ENCODE measurements at regions not wholly inside any gene's neighbourhood (a gene's known extent, or its start where the extent isn't known, plus 50 kb on each side); places are given as distances from the start of the nearest gene placed in this dataset.
"Not testable (repeated sequence)": the region's sequence is repeated elsewhere in the genome, so short reads cannot be mapped to it uniquely, and the experiment has no call there.

DNA sequence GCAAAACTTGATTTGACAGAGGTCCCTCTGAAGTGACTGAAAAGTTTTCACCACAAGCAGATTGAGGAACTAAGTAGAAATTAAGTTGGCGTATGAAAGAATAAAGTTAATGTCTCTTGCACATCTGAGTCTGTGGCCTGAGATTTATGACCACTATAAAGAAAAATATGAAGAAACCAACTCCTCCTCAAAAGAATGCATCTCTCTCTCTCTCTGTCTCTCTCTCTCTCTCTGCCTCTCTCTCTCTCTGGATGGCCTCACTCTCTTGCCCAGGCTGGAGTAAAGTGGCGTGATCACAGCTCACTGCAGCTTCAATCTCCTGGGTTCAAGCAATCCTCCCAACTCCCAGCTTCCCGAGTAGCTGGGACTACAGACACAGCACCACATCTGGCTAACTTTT lies 55.2 kb downstream of the RPL22L1 start:
- no peaks in the 10 kb centered on the region for H3K36me3 ChIP-seq (replicated peaks; ENCODE audit: control insufficient read depth, insufficient read depth, low read length)
- peaks cover 4% of the 10 kb centered on the region; the same call in 1 of the 2 replicates for H3K27me3 ChIP-seq (ENCODE audit: control insufficient read depth, insufficient read depth, low read length)
- H3K4me3 ChIP-seq (ENCODE audit: insufficient read depth, low read depth, low read length): no peak overlapping the region
- DNase-seq: no peak

DNA sequence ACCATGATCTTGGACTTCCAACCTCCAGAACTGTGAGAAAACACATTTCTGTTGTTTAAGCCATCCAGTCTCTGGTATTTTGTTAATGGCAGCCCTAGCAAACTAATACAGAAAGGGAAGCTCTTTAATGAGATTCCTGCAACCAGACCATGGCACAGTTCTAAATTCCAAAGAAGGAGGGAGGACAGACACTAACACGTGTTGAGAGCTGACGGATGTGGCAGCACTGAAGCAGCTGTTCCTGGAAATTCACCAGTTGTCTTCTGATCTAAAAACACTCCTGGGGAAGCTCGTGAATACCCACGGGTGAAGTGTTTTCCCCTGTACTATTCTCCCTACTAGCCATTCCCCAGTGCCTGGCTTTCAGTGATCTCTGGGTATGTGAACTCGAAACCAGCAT lies 56.7 kb downstream of the RPL22L1 start:
- Histone ChIP-seq H3K27me3 (ENCODE audit: control insufficient read depth, insufficient read depth, low read length) (peaks cover 4% of the 10 kb centered on the region; the same call in 1 of the 2 replicates), H3K4me3 (ENCODE audit: insufficient read depth, low read depth, low read length) (no peak overlapping the region), H3K36me3 (replicated peaks; ENCODE audit: control insufficient read depth, insufficient read depth, low read length) (no peaks in the 10 kb centered on the region)
- no peak for DNase-seq

DNA sequence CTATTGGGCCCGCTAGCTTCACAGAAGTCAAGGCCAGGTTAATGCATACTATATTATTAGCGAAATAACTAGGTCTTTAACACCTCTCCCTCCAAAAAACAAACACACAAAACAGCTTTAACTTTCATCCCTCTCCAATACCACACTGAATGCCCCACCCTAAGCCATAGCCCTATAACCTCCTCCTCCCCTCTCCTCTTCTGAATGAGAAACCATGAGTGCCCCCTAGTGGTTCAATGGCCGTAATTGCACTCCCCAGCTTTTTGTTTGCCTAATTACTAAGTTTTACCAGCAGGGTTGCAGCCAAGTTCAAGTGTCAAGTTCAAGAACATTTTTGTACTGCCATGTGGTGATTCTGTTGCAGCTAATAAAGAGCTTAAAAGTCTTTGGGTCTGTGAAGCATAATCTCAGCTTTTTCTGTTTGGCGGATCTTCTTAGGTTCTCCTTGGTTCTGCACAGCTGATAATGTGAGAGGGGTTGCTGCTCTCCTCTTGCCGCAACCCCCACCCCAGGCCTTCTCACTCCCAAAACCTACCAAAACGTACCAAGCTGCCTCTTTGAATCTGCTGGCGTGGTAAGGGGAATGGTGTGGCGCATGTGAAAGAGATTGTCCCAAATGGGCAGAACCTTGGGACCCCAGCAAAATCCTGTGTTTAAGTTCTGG lies 57.9 kb downstream of the RPL22L1 start:
- peak; percentile 64 for DNase-seq
- Histone ChIP-seq H3K27me3 (ENCODE audit: control insufficient read depth, insufficient read depth, low read length) (peaks cover 4% of the 10 kb centered on the region; the same call in 1 of the 2 replicates), H3K36me3 (replicated peaks; ENCODE audit: control insufficient read depth, insufficient read depth, low read length) (no peaks in the 10 kb centered on the region), H3K4me3 (ENCODE audit: insufficient read depth, low read depth, low read length) (no peak overlapping the region)

DNA sequence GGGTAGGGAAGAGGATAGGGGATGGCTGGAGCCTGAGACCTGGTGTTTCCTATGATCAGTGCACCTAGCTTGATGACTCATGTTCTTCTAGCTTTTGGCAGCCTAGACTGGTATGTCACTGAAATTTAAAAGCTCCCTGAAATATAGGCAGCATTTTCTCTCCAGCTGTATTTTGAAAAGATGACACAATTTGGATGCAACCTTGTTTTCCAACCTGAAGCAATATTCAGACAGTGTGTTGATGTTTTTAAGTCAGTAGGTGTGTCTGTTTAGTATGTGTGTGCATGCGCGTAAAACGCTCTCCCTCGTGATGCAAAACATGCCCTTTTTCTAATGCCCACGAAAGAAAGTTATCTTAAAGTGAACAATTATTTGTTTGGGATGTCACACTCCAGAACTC lies 58.5 kb downstream of the RPL22L1 start:
- DNase-seq: no peak

DNA sequence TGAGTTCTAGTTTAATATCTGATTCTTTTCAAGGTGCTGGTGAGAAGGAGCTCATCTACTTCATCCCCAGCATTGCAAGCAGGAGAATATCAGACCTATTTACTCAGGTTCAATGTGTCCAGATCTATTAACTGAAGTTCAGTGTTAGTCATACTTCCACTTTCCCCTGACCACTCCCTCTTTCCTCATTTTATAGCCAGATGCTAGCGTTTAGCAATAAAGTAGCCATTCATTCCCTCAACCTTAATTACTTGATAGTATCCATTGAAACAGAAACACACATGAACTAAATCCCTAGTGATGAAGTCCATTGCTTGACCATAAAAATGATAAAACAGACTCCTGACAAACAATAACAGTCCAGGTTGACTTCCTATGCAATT lies 60.0 kb downstream of the RPL22L1 start:
- H3K27me3 ChIP-seq (ENCODE audit: control insufficient read depth, insufficient read depth, low read length): peaks cover 4% of the 10 kb centered on the region; the same call in 1 of the 2 replicates
- no peaks in the 10 kb centered on the region for H3K36me3 ChIP-seq (replicated peaks; ENCODE audit: control insufficient read depth, insufficient read depth, low read length)
- no peak for DNase-seq
- H3K4me3 ChIP-seq (ENCODE audit: insufficient read depth, low read depth, low read length): no peak overlapping the region

More for the DNA sequence above, 58.5 kb downstream of the RPL22L1 start:
- Histone ChIP-seq H3K36me3 (replicated peaks; ENCODE audit: control insufficient read depth, insufficient read depth, low read length) (no peaks in the 10 kb centered on the region), H3K4me3 (ENCODE audit: insufficient read depth, low read depth, low read length) (no peak overlapping the region), H3K27me3 (ENCODE audit: control insufficient read depth, insufficient read depth, low read length) (peaks cover 4% of the 10 kb centered on the region; the same call in 1 of the 2 replicates)

DNA sequence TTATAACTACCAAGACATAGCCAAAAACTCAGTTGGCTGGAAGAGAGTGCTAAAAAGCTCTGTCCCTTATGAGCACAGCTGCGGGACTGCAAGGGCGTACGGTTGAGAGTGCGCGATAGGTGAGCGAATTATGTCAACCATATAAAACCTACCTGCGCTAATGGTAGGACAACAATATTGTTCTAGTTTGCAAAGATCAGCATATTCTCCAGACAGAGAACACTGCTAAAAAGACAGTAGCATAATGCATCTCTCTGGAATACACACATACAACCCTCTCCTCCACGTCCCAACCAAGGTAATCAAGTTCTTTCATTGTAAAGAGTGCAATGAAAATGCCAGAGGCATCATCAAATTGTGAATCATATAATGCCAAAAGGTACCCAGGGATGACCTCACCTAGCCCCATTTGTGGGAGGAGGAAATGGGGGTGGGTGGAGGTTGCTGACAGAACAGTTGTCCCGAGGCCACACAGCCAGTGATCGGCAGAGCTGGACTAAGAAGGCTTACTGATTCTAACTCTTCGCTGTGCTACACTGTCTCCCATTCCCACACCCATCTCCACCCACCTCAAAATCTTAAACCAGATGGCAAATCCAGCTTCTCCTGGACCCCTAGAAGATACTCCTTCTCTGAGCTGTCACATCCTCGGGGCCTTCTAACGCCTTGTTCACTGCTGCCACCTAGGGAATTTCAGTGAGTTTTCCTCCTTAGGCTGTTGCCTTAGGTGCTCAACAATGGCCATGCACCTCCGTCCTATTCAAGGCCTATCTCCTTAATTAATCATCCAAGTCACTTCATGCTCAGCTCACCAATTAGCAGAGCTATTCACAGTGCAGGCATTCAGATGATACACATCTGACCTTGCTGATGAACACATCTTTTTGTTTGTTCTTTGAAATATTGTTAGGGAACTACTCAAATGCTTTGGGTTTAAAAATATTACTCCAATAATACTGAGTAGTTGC lies 60.7 kb downstream of the RPL22L1 start:
- Histone ChIP-seq H3K27me3 (ENCODE audit: control insufficient read depth, insufficient read depth, low read length) (peaks cover 1% of the 10 kb centered on the region; the same call in 1 of the 2 replicates), H3K36me3 (replicated peaks; ENCODE audit: control insufficient read depth, insufficient read depth, low read length) (no peaks in the 10 kb centered on the region), H3K4me3 (ENCODE audit: insufficient read depth, low read depth, low read length) (no peak overlapping the region)
- peak; percentile 19 for DNase-seq

DNA sequence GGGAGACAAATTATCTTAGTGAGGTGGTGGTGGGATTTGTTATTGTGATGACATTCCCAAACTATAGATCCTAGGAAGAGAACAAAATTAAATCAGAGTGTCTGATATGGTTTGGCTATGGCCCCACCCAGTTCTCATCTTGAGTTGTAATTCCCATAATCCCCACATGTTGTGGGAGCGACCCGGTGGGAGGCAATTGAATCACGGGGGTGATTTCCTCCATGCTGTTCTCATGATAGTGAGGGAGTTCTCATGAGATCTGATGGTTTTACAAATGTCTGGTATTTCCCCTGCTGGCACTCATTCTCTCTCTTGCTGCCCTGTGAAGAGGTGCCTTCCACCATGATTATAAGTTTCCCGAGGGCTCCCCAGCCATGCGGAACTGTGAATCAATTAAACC lies 62.0 kb downstream of the RPL22L1 start:
- Histone ChIP-seq H3K36me3 (replicated peaks; ENCODE audit: control insufficient read depth, insufficient read depth, low read length) (no peaks in the 10 kb centered on the region), H3K4me3 (ENCODE audit: insufficient read depth, low read depth, low read length) (no peak overlapping the region)
- no peak for DNase-seq

DNA sequence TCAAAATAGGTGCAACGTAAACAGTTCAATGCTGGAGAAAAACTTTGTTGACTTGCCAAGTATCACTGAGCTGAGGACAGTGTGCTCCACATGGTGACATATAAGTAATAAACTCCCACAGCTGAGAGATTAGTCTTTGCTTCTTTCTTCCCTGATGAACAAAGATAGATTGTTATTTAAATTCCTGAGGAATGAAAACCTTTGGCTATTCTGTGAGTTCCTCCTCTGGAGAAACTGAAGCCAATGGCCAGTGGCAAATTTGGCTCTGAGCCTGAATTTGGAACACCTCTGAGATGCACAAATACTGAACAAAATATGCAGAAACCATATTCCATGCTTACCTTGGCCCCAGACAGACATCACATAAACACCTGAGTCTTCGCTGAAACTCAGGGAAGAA lies 63.3 kb downstream of the RPL22L1 start:
- no peak for DNase-seq
- no peak overlapping the region for H3K4me3 ChIP-seq (ENCODE audit: insufficient read depth, low read depth, low read length)
- H3K36me3 ChIP-seq (replicated peaks; ENCODE audit: control insufficient read depth, insufficient read depth, low read length): no peaks in the 10 kb centered on the region
- no peaks in the 10 kb centered on the region for H3K27me3 ChIP-seq (ENCODE audit: control insufficient read depth, insufficient read depth, low read length)

More for the DNA sequence above, 62.0 kb downstream of the RPL22L1 start:
- H3K27me3 ChIP-seq (ENCODE audit: control insufficient read depth, insufficient read depth, low read length): no peaks in the 10 kb centered on the region

DNA sequence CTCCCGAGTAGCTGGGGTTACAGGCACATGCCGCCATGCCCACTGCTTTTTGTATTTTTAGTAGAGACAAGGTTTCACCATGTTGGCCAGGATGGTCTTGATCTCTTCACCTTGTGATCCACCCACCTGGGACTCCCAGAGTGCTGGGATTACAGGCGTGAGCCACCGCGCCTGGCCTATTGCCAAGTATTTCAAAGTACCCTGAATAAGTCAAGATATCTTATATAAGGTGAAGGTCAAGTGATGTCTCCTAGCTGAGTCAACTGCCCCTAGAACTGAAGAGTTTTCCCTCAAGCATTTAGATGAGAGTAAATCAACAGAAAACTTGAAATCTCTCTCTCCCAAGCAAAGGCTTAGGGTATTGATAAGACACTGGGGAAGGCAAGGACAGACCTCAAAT lies 63.9 kb downstream of the RPL22L1 start:
- Histone ChIP-seq H3K27me3 (ENCODE audit: control insufficient read depth, insufficient read depth, low read length) (no peaks in the 10 kb centered on the region), H3K4me3 (ENCODE audit: insufficient read depth, low read depth, low read length) (no peak overlapping the region), H3K36me3 (replicated peaks; ENCODE audit: control insufficient read depth, insufficient read depth, low read length) (no peaks in the 10 kb centered on the region)
- no peak for DNase-seq

DNA sequence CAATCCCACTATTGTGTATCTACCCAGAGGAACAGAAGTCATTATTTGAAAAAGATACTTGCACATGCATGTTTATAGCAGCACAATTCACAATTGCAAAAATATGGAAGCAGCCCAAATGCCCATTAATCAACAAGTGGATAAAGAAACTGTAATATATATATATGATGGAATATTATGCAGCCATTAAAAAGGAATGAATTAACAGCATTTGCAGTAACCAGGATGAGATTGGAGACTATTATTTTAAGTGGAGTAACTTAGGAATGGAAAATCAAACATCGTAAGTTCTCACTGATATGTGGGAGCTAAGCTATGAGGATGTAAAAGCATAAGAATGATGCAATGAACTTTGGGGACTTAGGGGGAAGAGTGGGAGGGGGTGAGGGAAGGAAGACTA lies 64.7 kb downstream of the RPL22L1 start:
- not testable (repeated sequence) for DNase-seq; H3K36me3 ChIP-seq (replicated peaks; ENCODE audit: control insufficient read depth, insufficient read depth, low read length); H3K4me3 ChIP-seq (ENCODE audit: insufficient read depth, low read depth, low read length); H3K27me3 ChIP-seq (ENCODE audit: control insufficient read depth, insufficient read depth, low read length)

DNA sequence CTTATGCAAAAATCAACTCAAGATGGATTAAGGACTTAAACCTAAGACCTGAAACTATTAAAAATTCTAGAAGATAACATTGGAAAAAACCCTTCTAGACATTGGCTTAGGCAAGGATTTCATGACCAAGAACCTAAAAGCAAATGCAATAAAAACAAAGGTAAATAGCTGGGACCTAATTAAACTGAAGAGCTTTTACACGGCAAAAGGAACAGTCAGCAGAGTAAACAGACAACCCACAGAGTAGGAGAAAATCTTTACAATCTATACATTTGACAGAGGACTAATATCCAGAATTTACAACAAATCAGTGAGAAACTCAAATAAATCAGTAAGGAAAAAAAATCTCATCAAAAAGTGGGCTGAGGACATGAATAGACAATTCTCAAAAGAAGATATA lies 65.4 kb downstream of the RPL22L1 start:
- DNase-seq; H3K36me3 ChIP-seq (replicated peaks; ENCODE audit: control insufficient read depth, insufficient read depth, low read length); H3K4me3 ChIP-seq (ENCODE audit: insufficient read depth, low read depth, low read length); H3K27me3 ChIP-seq (ENCODE audit: control insufficient read depth, insufficient read depth, low read length): not testable (repeated sequence)

DNA sequence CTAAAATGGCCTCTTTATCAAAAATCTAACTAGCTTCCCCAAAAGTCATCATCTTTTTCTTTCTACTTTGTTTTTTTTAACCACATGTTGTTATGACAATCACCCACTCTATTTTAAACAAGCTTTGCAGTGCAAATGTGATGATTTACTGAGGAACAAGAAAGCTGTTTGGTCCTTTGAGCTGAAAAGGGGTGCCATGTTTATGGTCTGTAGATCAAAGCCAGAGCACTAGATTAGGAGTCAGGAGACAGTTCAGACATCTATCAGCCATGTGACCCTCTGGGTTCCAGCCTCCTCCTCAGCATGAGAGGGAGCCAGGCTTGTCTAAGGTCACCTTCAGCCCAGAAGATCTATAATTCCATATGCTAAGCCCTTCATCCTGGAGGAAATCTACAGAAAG lies 65.9 kb downstream of the RPL22L1 start:
- Histone ChIP-seq H3K27me3 (ENCODE audit: control insufficient read depth, insufficient read depth, low read length) (no peaks in the 10 kb centered on the region), H3K36me3 (replicated peaks; ENCODE audit: control insufficient read depth, insufficient read depth, low read length) (no peaks in the 10 kb centered on the region), H3K4me3 (ENCODE audit: insufficient read depth, low read depth, low read length) (no peak overlapping the region)
- DNase-seq: no peak

DNA sequence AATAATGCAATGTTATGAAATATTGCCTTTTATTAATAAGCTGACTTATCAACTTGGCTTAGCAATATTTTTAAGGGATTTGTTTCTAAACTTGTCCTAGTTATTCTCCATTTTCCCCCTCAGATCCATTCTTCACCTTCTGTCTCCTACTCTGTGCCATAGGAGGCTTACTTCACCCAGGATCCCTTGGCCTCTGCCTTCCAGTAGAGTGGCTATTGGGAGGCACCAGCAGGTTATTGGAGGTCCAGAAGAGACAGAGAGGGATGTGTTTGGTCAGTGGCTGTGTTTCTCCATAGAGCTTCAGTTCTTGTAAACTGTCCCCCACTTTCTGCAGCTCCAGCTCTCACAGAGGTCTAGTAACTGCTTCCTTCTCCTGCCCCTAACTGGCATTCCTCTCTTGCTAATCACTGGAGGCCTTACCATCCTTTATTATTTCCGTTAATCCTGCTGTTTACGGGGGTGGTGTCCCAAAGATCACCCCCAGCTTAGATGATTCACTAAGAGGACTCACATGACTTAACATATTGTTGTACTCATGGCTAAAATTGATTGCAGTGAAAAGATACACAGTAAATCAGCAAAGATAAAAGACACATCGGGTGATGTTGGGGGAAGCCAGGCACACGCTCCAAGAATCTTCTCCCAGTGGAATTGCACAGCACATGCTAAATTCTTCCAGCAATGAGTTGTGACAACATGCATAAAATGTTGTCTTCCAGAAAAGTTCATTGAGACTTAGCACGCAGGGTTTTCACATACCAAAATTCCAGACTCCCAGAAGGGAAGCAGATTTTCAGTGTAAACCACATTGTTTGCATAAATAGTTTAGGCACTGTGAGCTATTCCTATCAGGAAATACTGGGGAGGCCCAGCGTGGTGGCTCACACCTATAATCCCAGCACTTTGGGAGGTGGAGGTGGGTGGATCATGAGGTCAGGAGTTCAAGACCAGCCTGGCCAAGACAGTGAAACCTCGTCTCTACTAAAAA lies 67.5 kb downstream of the RPL22L1 start:
- no peaks in the 10 kb centered on the region for H3K27me3 ChIP-seq (ENCODE audit: control insufficient read depth, insufficient read depth, low read length)
- DNase-seq: no peak
- H3K4me3 ChIP-seq (ENCODE audit: insufficient read depth, low read depth, low read length): no peak overlapping the region
- H3K36me3 ChIP-seq (replicated peaks; ENCODE audit: control insufficient read depth, insufficient read depth, low read length): no peaks in the 10 kb centered on the region

DNA sequence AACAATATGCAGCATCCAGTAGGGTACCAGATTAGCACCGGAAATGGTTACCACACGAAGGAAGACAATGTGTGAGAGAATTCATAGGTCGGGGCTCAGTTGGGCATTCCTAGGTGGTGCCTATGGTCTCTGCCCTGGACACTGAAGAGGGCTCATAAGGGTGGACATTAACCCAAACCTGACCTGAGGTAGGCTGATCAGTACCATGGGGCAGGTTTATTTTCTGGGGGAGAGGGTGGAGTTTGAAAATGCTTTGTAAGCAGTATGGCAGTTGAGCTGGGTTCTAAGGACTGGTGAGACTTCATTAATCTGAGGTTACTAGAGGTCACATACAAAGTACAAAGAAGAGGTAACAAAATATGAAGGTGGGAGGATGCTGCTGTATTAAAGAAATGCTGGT lies 68.4 kb downstream of the RPL22L1 start:
- H3K27me3 ChIP-seq (ENCODE audit: control insufficient read depth, insufficient read depth, low read length): no peaks in the 10 kb centered on the region
- H3K36me3 ChIP-seq (replicated peaks; ENCODE audit: control insufficient read depth, insufficient read depth, low read length): no peaks in the 10 kb centered on the region
- DNase-seq: no peak
- H3K4me3 ChIP-seq (ENCODE audit: insufficient read depth, low read depth, low read length): no peak overlapping the region

All from H7 (cell line).